Neuronal stem cell (in vitro differentiated cells): ENCODE measurements at regions not wholly inside any gene's neighbourhood (a gene's known extent, or its start where the extent isn't known, plus 50 kb on each side); places are given as distances from the start of the nearest gene placed in this dataset.

Experiments used
- DNase-seq: peaks from one replicate; pipeline ENCODE4 v3.0.0-alpha.2; 2013; ENCODE audit warnings: low spot score
- H2AFZ ChIP-seq: one replicate; pipeline ENCODE4 v1.6.1; 2013; ENCODE audit warnings: mild to moderate bottlenecking, low read length, inconsistent platforms
- H2AK5ac ChIP-seq: 2 replicates; pipeline ENCODE4 v1.6.1; 2013; ENCODE audit warnings: low read depth, mild to moderate bottlenecking, inconsistent platforms, low read length, moderate library complexity, mixed read lengths
- H2BK120ac ChIP-seq: 2 replicates; pipeline ENCODE4 v1.6.1; 2013; ENCODE audit warnings: low read depth, mild to moderate bottlenecking, inconsistent platforms, low read length, moderate library complexity, mixed read lengths
- H2BK12ac ChIP-seq: one replicate; pipeline ENCODE4 v1.6.1; 2013; ENCODE audit warnings: low read length, inconsistent platforms
- H2BK15ac ChIP-seq: 2 replicates; pipeline ENCODE4 v1.6.1; 2013; ENCODE audit warnings: mild to moderate bottlenecking, low read length, inconsistent platforms, mixed read lengths
- H2BK5ac ChIP-seq: one replicate; pipeline ENCODE4 v1.6.1; 2013; ENCODE audit warnings: inconsistent platforms, mild to moderate bottlenecking, low read length, moderate library complexity
- H3K14ac ChIP-seq: one replicate; pipeline ENCODE4 v1.6.1; 2013; ENCODE audit warnings: low read length, inconsistent platforms
- H3K18ac ChIP-seq: 2 replicates; pipeline ENCODE4 v1.6.1; 2013; ENCODE audit warnings: low read length, inconsistent platforms
- H3K23ac ChIP-seq: 2 replicates; pipeline ENCODE4 v1.6.1; 2013; ENCODE audit warnings: low read depth, mild to moderate bottlenecking, mixed read lengths, low read length, inconsistent platforms; ENCODE audit not compliant: poor library complexity
- H3K27ac ChIP-seq: replicated peaks from 3 replicates; pipeline ENCODE4 v1.5.1; 2013; ENCODE audit warnings: low read length, inconsistent platforms
- H3K27me3 ChIP-seq, 3 experiments: 2 replicates each; pipeline ENCODE4 v1.6.1; 2013; ENCODE audit warnings: low read length in 3 of 3, mild to moderate bottlenecking in 2 of 3, inconsistent platforms in 1 of 3, low read depth in 1 of 3, mixed read lengths in 1 of 3, moderate library complexity in 1 of 3; ENCODE audit not compliant: control insufficient read depth in 3 of 3, insufficient read depth in 3 of 3
- H3K36me3 ChIP-seq, 2 donors: replicated peaks in 1 of 2; 2 replicates each; pipeline ENCODE4 v1.6.1; 2013; ENCODE audit warnings: low read length in 2 of 2; ENCODE audit not compliant: control insufficient read depth in 2 of 2, insufficient read depth in 2 of 2
- H3K4ac ChIP-seq: 2 replicates; pipeline ENCODE4 v1.6.1; 2013; ENCODE audit warnings: inconsistent platforms, mild to moderate bottlenecking, low read length, moderate library complexity
- H3K4me1 ChIP-seq, 2 donors: 1 replicate in 1 of 2; 2 replicates in 1 of 2; pipeline ENCODE4 v1.6.1; 2013; ENCODE audit warnings: low read length in 2 of 2, low read depth in 1 of 2; ENCODE audit not compliant: control insufficient read depth in 2 of 2, insufficient read depth in 1 of 2
- H3K4me2 ChIP-seq: one replicate; pipeline ENCODE4 v1.6.1; 2013; ENCODE audit warnings: mild to moderate bottlenecking, low read length, inconsistent platforms; ENCODE audit not compliant: insufficient read depth, poor library complexity, severe bottlenecking
- H3K4me3 ChIP-seq, 2 donors: 2 replicates each; pipeline ENCODE4 v1.5.1; 2013; ENCODE audit warnings: low read length in 2 of 2, mild to moderate bottlenecking in 2 of 2, inconsistent platforms in 1 of 2, moderate library complexity in 1 of 2
- H3K79me1 ChIP-seq: one replicate; pipeline ENCODE4 v1.6.1; 2013; ENCODE audit warnings: low read depth, mild to moderate bottlenecking, inconsistent platforms, low read length, moderate library complexity
- H3K9ac ChIP-seq: one replicate; pipeline ENCODE4 v1.6.1; 2013; ENCODE audit warnings: mild to moderate bottlenecking, low read depth, low read length, inconsistent platforms; ENCODE audit not compliant: poor library complexity
- H3K9me3 ChIP-seq, 2 donors: replicated peaks in 1 of 2; 2 replicates each; pipeline versions ENCODE3 to v1.6.1; 2013; ENCODE audit warnings: low read length in 2 of 2, mild to moderate bottlenecking in 2 of 2, inconsistent platforms in 1 of 2, low read depth in 1 of 2, mixed read lengths in 1 of 2, moderate library complexity in 1 of 2; ENCODE audit not compliant: control insufficient read depth in 2 of 2, insufficient read depth in 1 of 2
- H4K8ac ChIP-seq: one replicate; pipeline ENCODE4 v1.6.1; 2013; ENCODE audit warnings: low read depth, mild to moderate bottlenecking, inconsistent platforms, low read length, moderate library complexity
- H4K91ac ChIP-seq: one replicate; pipeline ENCODE4 v1.6.1; 2013; ENCODE audit warnings: low read length, low read depth, mild to moderate bottlenecking, inconsistent platforms; ENCODE audit not compliant: poor library complexity
- WGBS, 2 donors: extraction: QIAGEN DNeasy Blood & Tissue Kit; methylation state at CpG; one replicate each; pipeline ENCODE4 v1.1.7; 2013; ENCODE audit warnings: missing lambda C conversion rate in 2 of 2, mixed read lengths in 1 of 2; ENCODE audit not compliant: insufficient read length in 2 of 2, insufficient replicate concordance in 1 of 2; ENCODE audit errors: extremely low coverage in 2 of 2; 5-methylcytosine and 5-hydroxymethylcytosine counted together

- Histone ChIP-seq H3K27me3 (no peaks in the 10 kb centered on the region), H3K79me1 (no peaks in the 10 kb centered on the region), H2BK5ac (no peak overlapping the region), H3K4me1 (no peaks in the 10 kb centered on the region), H3K14ac (no peak overlapping the region), H3K23ac (no peak overlapping the region), H2AFZ (no peak overlapping the region), H3K4me2 (no peak overlapping the region), H3K4me3 (no peak overlapping the region), H2BK120ac (no peak overlapping the region), H4K91ac (no peak overlapping the region), H3K9me3 (no peaks in the 10 kb centered on the region), H3K27ac (no peak overlapping the region), H2BK15ac (no peak overlapping the region), H3K9ac (no peak overlapping the region), H2BK12ac (no peak overlapping the region), H3K36me3 (no peaks in the 10 kb centered on the region), H3K18ac (no peak overlapping the region), H4K8ac (no peak overlapping the region), H2AK5ac (no peak overlapping the region), H3K4ac (no peak overlapping the region)
- WGBS, 2 donors = no CpG with 5 or more reads among the region's 3 CpGs
- no peak for DNase-seq
These were observed 173.6 kb downstream of the TFAP2B start for GRCh38 chr6:50992232-50992631.

DNA sequence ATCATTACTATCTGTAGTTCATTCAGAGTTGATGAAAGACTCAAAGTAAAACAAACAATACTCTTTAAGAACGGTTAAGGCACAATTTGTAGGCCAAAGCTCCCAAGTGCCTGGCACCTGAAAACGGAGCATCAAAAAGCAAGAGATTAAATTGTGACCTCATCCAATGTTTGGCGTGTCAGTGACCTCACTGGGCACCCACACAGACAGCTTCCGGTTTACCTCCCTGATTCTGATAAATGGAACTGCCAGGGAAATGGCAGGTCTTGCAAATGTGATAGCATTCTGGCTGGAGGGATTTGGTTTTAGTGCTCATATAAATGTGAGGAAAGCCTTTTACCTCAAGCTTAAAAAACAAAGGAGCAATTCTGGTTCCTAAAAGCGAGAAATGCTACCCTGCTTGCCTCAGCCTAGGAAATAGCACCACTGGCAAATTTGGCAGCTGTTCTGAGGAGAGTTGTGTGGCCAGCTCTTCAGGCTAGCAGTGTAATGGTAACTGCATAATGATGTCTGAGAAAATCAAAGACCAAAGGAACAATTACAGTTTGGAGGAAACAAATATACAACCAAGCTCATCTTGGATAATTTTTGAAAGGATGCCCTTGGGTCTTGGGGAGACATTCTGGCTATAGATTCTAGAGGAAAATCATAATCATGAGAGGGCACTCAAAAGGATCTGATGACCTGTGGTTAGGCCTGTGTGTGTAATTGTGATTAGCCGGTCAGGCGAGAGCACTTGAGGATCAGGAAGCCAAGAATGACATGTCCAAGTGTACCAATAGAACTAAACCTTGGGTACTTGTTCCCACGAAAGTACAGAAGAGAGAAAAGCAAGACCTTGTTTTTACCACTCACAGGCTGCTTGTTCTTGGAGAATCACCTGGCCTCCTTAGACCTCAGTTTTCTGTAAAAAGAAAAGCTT lies 174.3 kb downstream of the TFAP2B start:
- Histone ChIP-seq H3K18ac (no peak overlapping the region), H3K23ac (no peak overlapping the region), H3K9me3 (no peaks in the 10 kb centered on the region), H4K91ac (no peak overlapping the region), H3K27ac (no peak overlapping the region), H2AK5ac (no peak overlapping the region), H3K9ac (no peak overlapping the region), H2BK12ac (no peak overlapping the region), H3K4me2 (no peak overlapping the region), H3K27me3 (no peaks in the 10 kb centered on the region), H3K4ac (no peak overlapping the region), H2BK120ac (no peak overlapping the region), H2AFZ (no peak overlapping the region), H3K14ac (no peak overlapping the region), H3K4me3 (no peak overlapping the region), H3K79me1 (no peaks in the 10 kb centered on the region), H3K4me1 (no peaks in the 10 kb centered on the region), H4K8ac (no peak overlapping the region), H2BK15ac (no peak overlapping the region), H3K36me3 (no peaks in the 10 kb centered on the region), H2BK5ac (no peak overlapping the region)
- WGBS, 2 donors = no CpG with 5 or more reads among the region's 8 CpGs
- no peak for DNase-seq

- Histone ChIP-seq H3K9me3 (no peaks in the 10 kb centered on the region), H3K14ac (no peak overlapping the region), H3K27ac (no peak overlapping the region), H3K23ac (no peak overlapping the region), H2BK5ac (no peak overlapping the region), H3K79me1 (no peaks in the 10 kb centered on the region), H3K4ac (no peak overlapping the region), H3K4me1 (no peaks in the 10 kb centered on the region), H4K91ac (no peak overlapping the region), H2AK5ac (no peak overlapping the region), H3K4me3 (no peak overlapping the region), H3K27me3 (no peaks in the 10 kb centered on the region), H4K8ac (no peak overlapping the region), H3K9ac (no peak overlapping the region), H3K36me3 (no peaks in the 10 kb centered on the region), H3K18ac (no peak overlapping the region), H3K4me2 (no peak overlapping the region), H2BK12ac (no peak overlapping the region), H2AFZ (no peak overlapping the region), H2BK15ac (no peak overlapping the region), H2BK120ac (no peak overlapping the region)
- no CpG with 5 or more reads among the region's 3 CpGs for WGBS, 2 donors
- no peak for DNase-seq
These were observed 175.5 kb downstream of the TFAP2B start for GRCh38 chr6:50993941-50994720.

- DNase-seq = no peak
- no CpG with 5 or more reads among the region's 5 CpGs for WGBS, 2 donors
- Histone ChIP-seq H3K18ac (no peak overlapping the region), H3K4me2 (no peak overlapping the region), H2BK15ac (no peak overlapping the region), H3K27ac (no peak overlapping the region), H3K4me1 (no peaks in the 10 kb centered on the region), H4K8ac (no peak overlapping the region), H3K23ac (no peak overlapping the region), H3K4ac (no peak overlapping the region), H2AFZ (no peak overlapping the region), H3K27me3 (no peaks in the 10 kb centered on the region), H3K36me3 (no peaks in the 10 kb centered on the region), H3K79me1 (no peaks in the 10 kb centered on the region), H2AK5ac (no peak overlapping the region), H2BK5ac (no peak overlapping the region), H3K14ac (no peak overlapping the region), H3K4me3 (no peak overlapping the region), H3K9ac (no peak overlapping the region), H3K9me3 (no peaks in the 10 kb centered on the region), H2BK12ac (no peak overlapping the region), H4K91ac (no peak overlapping the region), H2BK120ac (no peak overlapping the region)
These were observed 176.4 kb downstream of the TFAP2B start for GRCh38 chr6:50995036-50995435.
